ENCODE measurements at regions not wholly inside any gene's neighbourhood (a gene's known extent, or its start where the extent isn't known, plus 50 kb on each side); places are given as distances from the start of the nearest gene placed in this dataset.
"Not testable (repeated sequence)": the region's sequence is repeated elsewhere in the genome, so short reads cannot be mapped to it uniquely, and the experiment has no call there.

DNA sequence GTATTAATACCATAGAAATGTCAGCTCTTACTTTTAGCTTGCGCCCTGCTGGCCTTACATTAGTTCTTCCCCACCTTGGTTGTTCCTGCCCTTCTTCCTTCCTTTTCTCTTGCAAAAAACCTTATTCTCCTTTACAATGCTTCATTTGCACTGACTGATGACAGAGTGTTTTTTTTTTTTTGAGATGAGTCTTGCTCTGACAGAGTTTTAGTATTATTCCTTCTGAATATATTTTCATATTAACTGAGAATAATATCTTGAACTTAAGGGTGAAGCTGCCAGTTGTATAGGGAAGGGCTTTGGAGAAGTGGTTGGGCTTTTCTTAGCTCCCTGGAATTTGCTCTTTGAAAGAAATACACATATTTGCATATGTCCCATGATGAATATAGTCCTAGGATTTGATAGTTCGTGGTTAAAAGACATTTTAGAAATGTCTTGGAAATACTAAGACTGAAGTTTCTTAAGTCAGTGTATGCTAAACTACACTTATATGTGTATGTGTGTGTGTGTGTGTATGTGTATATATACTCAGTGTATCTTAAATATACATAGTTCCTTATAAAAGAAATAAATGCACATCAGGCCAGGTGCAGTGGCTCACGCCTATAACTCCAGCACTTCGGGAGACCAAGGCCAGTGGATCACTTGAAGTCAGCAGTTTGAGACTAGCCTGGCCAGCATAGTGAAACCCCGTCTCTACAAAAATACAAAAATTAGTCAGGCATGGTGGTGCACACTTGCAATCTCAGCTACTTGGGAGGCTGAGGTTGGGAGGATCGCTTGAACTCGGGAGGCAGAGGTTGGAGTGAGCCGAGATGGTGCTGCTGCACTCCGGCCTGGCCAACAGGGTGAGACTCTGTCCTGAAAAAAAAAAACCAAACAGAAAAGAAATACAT, 216.1 kb upstream of the MYLIP start:
- intact Hi-C loops (cut with micrococcal nuclease) = loop anchor here (1.0 to 10.0 kb wide), 4 partner anchors 11 to 562 kb away; no protein-coding TSS in a partner anchor

DNA sequence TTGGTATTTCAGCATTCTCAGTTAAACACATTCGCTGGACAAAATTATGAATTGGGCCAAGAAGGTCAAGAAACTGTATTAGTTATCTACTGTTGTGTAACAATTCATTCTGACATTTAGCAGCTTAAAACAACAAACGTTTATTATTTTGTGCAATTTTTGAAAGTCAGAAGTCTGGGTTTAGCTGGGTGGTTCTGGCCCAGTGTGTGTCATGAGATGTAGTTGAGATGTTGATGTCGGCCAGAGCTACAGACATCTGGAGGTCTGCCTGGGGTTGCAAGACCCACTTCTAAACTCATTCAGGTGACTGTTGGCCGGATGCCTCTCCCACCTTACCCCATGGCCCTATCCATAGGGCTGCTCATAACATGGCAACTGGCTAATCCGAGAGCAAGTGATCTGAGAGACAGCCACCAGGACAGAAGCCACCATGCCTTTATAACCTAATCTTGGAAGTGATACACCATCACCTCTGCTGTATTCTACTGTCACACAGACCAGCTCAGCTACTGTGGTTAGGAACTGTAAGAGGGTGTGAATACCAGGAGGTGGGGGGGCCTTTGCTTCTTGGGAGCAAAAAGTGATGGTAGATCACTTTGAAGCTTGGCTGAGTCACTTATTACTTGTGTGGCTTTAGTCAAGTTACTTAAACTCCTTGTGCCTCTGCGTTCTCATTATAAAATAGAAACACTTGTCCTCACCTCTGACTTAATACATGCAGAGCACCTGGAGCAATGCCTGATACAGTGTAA, 217.0 kb upstream of the MYLIP start:
- H3K4me1 Mint-ChIP-seq (ENCODE audit: low read depth) = peaks cover 31% of the 10 kb centered on the region
- CTCF ChIA-PET = interaction anchor here (0.9 to 1.4 kb wide), 3 partner anchors 10 to 567 kb away, joined by 3 to 6 read pairs (median 5); no protein-coding TSS in a partner anchor
- H3K27ac Mint-ChIP-seq = no peak overlapping the region
- peak; percentile 69 for DNase-seq
- H3K4me3 Mint-ChIP-seq = no peak overlapping the region
- peaks cover 2% of the 10 kb centered on the region for H3K27me3 Mint-ChIP-seq (ENCODE audit: low read depth)
- intact Hi-C loops (cut with micrococcal nuclease) = loop anchor here (1.0 to 10.0 kb wide), 4 partner anchors 11 to 563 kb away; no protein-coding TSS in a partner anchor
- no peaks in the 10 kb centered on the region for H3K36me3 Mint-ChIP-seq (ENCODE audit: low read depth)
- H3K9me3 Mint-ChIP-seq = peaks cover 2% of the 10 kb centered on the region

More for the DNA sequence above, 216.1 kb upstream of the MYLIP start:
- H3K36me3 Mint-ChIP-seq (ENCODE audit: low read depth) = no peaks in the 10 kb centered on the region
- peaks cover 31% of the 10 kb centered on the region for H3K4me1 Mint-ChIP-seq (ENCODE audit: low read depth)
- H3K9me3 Mint-ChIP-seq = peaks cover 2% of the 10 kb centered on the region
- DNase-seq = no peak
- no peak overlapping the region for H3K27ac Mint-ChIP-seq
- CTCF ChIA-PET = interaction anchor here (0.9 to 1.4 kb wide), 3 partner anchors 11 to 568 kb away, joined by 3 to 6 read pairs (median 5); no protein-coding TSS in a partner anchor
- H3K27me3 Mint-ChIP-seq (ENCODE audit: low read depth) = peaks cover 2% of the 10 kb centered on the region
- no peak overlapping the region for H3K4me3 Mint-ChIP-seq

DNA sequence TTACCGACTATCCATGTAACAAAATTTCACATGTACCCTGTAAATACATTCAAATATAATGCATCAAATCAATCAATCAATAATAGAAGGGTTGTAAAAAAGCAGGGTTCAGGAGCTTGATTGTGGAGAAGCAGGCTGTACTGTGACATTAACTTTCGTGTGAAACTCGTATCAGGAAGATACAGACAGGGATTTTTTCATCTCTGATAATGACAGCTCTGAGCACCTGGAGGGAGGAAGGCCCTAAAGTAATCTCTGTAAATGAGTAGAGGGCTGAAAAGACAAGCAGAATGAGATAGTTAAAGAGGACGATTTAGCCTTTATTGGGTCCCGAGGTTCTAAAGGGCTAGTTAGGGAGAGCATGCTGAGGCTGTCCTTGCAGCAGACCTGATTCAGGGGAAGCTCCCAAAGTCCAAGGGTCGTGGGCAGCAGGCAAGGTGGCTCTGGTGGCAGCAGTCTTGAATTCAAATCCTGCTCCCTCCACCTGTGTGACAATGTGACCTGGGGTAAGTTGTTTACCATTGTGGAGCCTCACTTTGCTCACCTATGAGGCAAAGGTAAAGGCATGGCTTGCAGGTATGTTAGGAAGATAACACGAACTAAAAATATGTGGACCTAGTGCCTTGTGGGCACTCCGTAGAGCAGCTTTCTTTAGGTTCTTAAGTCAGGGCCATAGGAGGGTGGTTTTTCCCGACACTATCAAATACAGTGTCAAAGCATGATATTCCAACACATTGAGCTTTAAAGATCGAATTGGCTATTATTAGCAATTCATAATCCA, 219.4 kb upstream of the MYLIP start:
- H3K4me1 Mint-ChIP-seq (ENCODE audit: low read depth) = peaks cover 29% of the 10 kb centered on the region
- no peaks in the 10 kb centered on the region for H3K36me3 Mint-ChIP-seq (ENCODE audit: low read depth)
- H3K27ac Mint-ChIP-seq = no peak overlapping the region
- peaks cover 2% of the 10 kb centered on the region for H3K9me3 Mint-ChIP-seq
- DNase-seq = no peak
- peaks cover 2% of the 10 kb centered on the region for H3K27me3 Mint-ChIP-seq (ENCODE audit: low read depth)
- CTCF ChIA-PET = no interaction called here
- intact Hi-C loops (cut with micrococcal nuclease) = loop anchor here (5.0 to 10.0 kb wide), 3 partner anchors 78 to 565 kb away; no protein-coding TSS in a partner anchor
- no peak overlapping the region for H3K4me3 Mint-ChIP-seq

DNA sequence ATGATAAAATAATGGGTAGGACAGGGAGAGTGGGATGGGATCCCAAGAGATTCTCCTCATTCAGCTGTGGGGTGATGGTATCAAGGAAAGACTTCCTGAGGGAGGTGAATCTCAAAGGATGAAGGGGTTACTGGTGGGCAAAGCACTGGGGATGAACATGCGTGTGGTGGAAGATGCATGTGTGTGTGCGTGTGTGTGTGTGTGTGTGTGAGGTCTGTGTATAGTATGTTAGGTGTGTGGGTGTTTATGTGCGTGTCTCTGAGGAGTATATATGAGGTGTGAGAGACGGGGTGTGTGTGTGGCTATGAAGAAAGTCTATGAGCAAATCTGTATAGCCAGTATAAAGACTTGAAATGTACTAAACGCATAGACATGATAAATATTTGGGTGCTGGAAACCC, 220.0 kb upstream of the MYLIP start:
- intact Hi-C loops (cut with micrococcal nuclease) = no loop called here
- Mint-ChIP-seq H3K36me3 (ENCODE audit: low read depth) (no peaks in the 10 kb centered on the region), H3K9me3 (peaks cover 2% of the 10 kb centered on the region), H3K27me3 (ENCODE audit: low read depth) (peaks cover 2% of the 10 kb centered on the region), H3K27ac (no peak overlapping the region), H3K4me1 (ENCODE audit: low read depth) (peaks cover 23% of the 10 kb centered on the region), H3K4me3 (no peak overlapping the region)
- no peak for DNase-seq
- CTCF ChIA-PET = no interaction called here

DNA sequence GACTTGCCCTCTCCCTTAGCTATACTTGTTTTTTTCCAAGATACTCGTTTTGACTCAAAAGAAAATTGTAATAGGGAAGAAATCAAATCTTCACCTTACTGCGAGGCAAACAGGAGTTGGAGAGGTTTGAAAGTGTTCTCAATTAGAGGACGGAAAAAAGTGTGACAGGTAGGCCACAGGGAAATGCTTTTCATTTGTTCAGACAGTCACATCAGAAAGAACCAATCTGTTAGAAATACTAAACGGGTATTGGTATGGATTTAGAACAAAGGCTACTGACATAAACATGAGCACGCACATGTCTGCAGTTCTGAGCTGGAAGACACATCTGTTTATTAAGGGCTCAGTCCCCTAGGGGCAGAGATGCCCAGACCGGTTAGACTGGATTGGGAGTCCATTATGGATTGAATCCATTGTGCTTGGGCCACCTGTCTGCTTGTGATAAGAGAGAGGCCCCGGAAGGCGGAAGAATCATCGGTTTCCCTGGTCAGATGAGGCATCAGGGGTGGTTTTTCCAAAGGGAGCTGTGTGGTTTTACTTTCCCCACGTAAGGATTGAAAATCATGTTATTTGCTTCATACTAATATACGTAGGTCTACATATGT, 220.9 kb upstream of the MYLIP start:
- Mint-ChIP-seq H3K27me3 (ENCODE audit: low read depth) (peaks cover 4% of the 10 kb centered on the region), H3K4me3 (no peak overlapping the region), H3K27ac (no peak overlapping the region), H3K36me3 (ENCODE audit: low read depth) (no peaks in the 10 kb centered on the region), H3K4me1 (ENCODE audit: low read depth) (peaks cover 15% of the 10 kb centered on the region), H3K9me3 (no peaks in the 10 kb centered on the region)
- CTCF ChIA-PET = no interaction called here
- intact Hi-C loops (cut with micrococcal nuclease) = no loop called here
- DNase-seq = no peak

DNA sequence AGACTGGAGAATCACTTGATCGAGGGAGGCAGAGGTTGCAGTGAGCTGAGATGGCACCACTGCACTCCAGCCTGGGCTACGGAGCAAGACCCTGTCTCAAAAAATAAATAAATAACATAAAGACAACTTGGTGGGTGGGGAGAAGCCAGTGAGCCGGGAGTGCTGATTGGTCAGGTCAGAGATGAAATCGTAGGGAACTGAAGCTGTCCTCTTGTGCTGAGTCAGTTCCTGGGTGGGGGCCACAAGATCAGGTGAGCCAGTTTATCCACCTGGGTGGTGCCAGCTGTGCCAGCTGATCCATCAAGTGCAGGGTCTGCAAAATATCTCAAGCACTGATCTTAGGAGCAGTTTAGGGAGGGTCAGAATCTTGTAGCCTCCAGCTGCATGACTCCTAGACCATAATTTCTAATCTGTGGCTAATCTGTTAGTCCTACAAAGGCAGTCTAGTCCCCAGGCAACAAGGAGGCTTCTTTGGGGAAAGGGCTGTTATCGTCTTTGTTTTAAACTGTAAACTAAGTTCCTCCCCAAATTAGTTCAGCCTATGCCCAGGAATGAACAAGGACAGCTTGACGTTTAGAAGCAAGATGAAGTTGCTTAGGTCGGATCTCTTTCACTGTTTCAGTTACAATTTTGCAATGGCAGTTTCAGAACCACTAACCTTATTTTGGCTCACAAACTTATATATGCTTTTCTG, 221.5 kb upstream of the MYLIP start:
- intact Hi-C loops (cut with micrococcal nuclease); H3K27me3 Mint-ChIP-seq (ENCODE audit: low read depth); CTCF ChIA-PET; H3K9me3 Mint-ChIP-seq; DNase-seq; H3K27ac Mint-ChIP-seq; H3K36me3 Mint-ChIP-seq (ENCODE audit: low read depth); H3K4me3 Mint-ChIP-seq: not testable (repeated sequence)
- peaks cover 11% of the 10 kb centered on the region for H3K4me1 Mint-ChIP-seq (ENCODE audit: low read depth)

DNA sequence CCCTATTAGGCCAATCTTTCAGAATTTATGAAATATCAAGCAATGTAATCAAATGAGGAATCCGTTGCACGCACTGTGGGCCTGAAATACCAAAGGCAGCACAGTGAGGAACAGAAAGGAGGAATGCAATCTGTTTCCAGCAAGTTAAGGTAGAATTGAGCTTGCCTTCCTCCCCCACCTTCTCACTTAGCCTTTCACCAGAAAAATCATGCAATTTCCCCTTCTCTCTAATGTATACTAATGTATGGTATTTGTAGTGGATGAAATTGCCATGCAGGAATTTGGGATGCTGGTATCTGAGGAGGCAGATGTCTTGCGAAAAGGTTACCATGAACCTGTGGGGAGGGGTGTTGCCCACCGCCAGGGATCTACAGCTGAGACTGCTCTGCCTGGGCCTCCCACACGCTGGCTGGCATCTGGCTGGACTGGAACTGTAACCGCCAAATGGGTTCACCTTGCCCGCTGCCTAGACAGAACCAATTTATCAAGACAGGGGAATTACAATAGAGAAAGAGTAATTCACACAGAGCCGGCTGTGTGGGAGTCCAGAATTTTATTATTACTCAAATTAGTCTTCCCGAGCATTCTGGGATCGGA, 222.4 kb upstream of the MYLIP start:
- H3K4me3 Mint-ChIP-seq = no peak overlapping the region
- no peaks in the 10 kb centered on the region for H3K9me3 Mint-ChIP-seq
- peaks cover 10% of the 10 kb centered on the region for H3K4me1 Mint-ChIP-seq (ENCODE audit: low read depth)
- intact Hi-C loops (cut with micrococcal nuclease) = no loop called here
- CTCF ChIA-PET = interaction anchor here (1.3 kb wide), 1 partner anchor 215 kb away, joined by 3 read pairs; no protein-coding TSS in a partner anchor
- H3K36me3 Mint-ChIP-seq (ENCODE audit: low read depth) = no peaks in the 10 kb centered on the region
- H3K27ac Mint-ChIP-seq = no peak overlapping the region
- DNase-seq = no peak
- peaks cover 4% of the 10 kb centered on the region for H3K27me3 Mint-ChIP-seq (ENCODE audit: low read depth)

DNA sequence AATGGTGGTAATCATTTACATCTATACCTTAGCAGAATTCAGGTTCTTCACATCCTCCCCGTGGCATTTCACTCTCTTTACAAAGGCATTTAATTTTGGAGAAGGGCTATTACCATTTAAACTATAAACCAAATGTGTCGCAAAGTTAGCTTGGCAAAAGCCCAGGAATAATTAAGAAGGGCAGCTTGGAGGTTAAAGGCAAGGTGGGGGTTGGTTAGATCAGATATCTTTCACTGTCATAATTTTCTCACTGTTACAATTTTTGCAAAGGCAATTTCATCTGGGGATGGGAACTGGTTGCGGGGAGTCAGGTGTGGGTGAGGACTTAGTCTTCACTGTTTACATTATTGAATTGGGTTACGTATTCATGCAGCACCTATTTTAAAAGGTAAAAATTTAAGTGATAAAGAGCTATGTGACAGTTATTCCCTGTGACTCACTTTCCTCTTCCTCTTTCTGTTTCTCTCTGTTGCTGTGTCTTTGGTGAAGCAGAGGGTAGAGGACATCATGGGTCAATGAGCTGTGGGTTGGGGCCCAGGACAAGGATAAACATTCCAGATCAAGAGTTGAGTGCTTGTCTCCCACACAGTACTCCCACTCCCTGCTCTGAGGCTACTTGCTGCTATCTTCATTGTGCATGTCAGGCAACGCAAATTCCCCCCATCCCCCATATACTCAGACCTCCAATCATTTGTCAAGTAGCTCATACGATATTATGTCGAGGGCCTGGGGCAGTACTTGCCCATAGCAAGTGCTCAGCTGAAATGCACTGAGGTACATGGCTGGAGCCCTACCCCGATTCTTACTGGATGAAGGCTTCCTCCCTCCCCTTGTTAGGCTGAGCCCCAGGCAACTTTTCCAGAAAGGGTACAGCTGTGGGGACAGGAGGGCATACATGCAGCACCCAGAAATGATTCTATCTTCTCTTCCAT, 223.1 kb upstream of the MYLIP start:
- no peak overlapping the region for H3K4me3 Mint-ChIP-seq
- DNase-seq = no peak
- no peaks in the 10 kb centered on the region for H3K36me3 Mint-ChIP-seq (ENCODE audit: low read depth)
- intact Hi-C loops (cut with micrococcal nuclease) = no loop called here
- CTCF ChIA-PET = interaction anchor here (1.3 kb wide), 1 partner anchor 214 kb away, joined by 3 read pairs; no protein-coding TSS in a partner anchor
- H3K9me3 Mint-ChIP-seq = no peaks in the 10 kb centered on the region
- H3K27me3 Mint-ChIP-seq (ENCODE audit: low read depth) = peaks cover 4% of the 10 kb centered on the region
- H3K4me1 Mint-ChIP-seq (ENCODE audit: low read depth) = peaks cover 14% of the 10 kb centered on the region
- no peak overlapping the region for H3K27ac Mint-ChIP-seq

DNA sequence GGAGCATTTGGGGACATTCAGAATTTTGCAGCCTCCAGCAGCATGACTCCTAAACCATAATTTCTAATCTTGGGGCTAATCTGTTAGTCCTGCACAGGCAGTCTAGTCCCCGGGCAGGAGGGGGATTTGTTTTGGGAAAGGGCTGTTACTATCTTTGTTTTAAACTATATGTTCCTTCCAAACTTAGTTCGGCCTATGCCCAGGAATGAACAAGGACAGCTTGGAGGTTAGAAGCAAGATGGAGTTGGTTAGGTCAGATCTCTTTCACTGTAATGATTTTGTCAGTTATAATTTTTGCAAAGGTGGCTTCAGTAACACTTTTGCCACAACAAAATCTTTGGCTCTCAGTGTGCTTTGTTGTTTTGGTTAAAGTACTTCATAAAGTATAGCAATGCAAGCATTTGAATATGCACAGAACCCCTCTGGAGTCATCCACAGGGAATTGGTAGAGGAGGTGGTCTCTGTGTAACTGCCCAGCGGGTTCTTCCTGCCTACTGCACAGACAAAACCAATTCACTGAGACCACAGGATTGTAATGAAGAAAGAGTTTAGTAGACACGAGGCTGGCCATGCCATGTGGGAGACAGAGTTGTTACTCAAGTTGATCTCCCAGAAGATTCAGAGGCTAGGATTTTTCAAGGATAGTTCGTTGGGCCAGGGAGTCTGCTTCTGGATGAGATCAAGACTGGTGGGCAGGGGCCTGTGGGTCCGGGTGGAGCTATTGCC, 224.1 kb upstream of the MYLIP start:
- no peak for DNase-seq
- H3K36me3 Mint-ChIP-seq (ENCODE audit: low read depth) = no peaks in the 10 kb centered on the region
- no peaks in the 10 kb centered on the region for H3K9me3 Mint-ChIP-seq
- peaks cover 14% of the 10 kb centered on the region for H3K4me1 Mint-ChIP-seq (ENCODE audit: low read depth)
- peaks cover 4% of the 10 kb centered on the region for H3K27me3 Mint-ChIP-seq (ENCODE audit: low read depth)
- CTCF ChIA-PET = interaction anchor here (0.6 kb wide), 1 partner anchor 306 kb away, joined by 4 read pairs; no protein-coding TSS in a partner anchor
- H3K4me3 Mint-ChIP-seq = no peak overlapping the region
- no peak overlapping the region for H3K27ac Mint-ChIP-seq
- intact Hi-C loops (cut with micrococcal nuclease) = no loop called here

Measured in activated naive CD4-positive, alpha-beta T cell treated with anti-CD3 and anti-CD28 coated beads for 36 hours (primary cell).